Hematopoietic multipotent progenitor cell (in vitro differentiated cells): ENCODE measurements at regions not wholly inside any gene's neighbourhood (a gene's known extent, or its start where the extent isn't known, plus 50 kb on each side); places are given as distances from the start of the nearest gene placed in this dataset.

Source experiments
- DNase-seq, 3 donors: peaks; one replicate each; pipeline ENCODE4 v3.0.0-alpha.2; 2011 to 2015; ENCODE audit warnings: low read depth in 2 of 3, low spot score in 2 of 3

- DNase-seq = no peak
Observed at GRCh38 chr1:204818998-204819397, 51.7 kb upstream of the NFASC start.

- no peak for DNase-seq
Observed at GRCh38 chr1:204819495-204819894, 51.2 kb upstream of the NFASC start.
